ENCODE measurements at regions not wholly inside any gene's neighbourhood (a gene's known extent, or its start where the extent isn't known, plus 50 kb on each side); places are given as distances from the start of the nearest gene placed in this dataset.

DNA sequence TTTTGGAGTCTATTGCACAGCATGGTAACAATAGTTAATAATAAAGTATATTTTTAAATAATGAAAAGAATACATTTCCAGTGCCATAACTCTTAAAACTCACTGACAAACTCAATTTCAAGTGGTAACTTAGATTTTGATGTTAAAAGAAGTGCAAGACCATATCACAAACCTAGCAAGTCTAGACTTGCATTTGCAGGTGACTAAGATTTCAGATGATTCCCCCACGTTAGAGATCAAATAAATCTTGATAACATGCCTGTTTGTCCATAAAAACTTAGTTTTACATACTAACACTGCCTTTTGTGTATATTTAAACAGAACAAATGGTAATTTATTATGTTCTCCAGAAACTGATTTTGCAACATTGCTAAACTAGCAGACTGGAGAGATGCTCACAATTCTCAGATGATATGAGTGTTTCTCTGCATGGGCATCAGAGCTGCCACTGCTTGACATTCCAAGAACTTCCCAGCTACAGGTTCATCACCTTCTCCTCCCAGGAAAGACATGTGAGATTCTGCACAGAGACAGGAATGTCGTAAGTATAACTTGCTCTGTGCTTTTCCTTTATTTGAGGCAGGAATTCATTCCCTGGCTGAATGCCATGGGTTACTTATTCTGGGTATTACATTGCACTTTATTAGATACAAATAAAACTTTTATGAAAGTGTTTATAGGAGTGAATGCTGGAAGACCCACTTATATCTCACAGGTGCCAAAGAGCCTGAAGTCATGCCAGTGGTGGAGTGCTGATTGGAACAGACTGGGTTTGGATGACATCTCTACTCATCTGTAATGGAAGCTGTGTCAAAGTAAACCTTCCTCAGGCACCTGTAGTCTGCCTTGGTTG is 160.2 kb upstream of the FOXA2 start:
- DNase-seq, result no peak

DNA sequence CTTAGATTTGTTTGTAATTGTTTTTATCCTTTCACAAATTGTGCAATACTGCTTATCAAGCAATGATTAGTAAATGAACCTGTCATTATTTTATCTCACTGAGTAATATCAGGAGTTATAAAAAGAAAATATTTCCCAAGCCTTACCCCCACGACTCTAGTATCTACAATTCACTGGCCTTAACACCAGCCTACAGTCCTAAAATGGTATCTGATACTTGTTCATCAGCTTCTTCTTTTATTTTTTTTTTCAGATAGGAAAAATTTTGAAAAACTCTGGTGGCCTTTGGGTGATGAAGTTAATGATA is 160.8 kb upstream of the FOXA2 start:
- no peak for DNase-seq

DNA sequence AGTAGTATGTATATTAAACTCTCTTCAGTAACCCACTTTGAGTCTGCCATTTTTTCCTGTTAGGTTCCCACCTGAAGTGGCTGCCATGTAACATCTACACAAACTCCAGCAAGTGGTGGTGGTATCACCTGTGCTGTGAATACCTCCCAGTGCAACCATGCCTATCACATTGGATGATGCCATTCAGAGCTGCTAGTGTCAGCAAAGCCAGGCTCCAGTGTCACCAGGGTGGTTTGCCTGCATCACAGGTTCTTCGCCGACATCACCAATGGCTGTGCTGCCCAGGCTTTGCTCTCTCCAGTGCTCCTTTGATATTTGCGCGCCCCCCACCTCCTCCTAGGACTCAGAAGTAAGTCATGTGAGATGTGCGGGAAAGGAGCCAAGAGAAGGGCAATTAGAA is 162.6 kb upstream of the FOXA2 start:
- DNase-seq, result no peak

DNA sequence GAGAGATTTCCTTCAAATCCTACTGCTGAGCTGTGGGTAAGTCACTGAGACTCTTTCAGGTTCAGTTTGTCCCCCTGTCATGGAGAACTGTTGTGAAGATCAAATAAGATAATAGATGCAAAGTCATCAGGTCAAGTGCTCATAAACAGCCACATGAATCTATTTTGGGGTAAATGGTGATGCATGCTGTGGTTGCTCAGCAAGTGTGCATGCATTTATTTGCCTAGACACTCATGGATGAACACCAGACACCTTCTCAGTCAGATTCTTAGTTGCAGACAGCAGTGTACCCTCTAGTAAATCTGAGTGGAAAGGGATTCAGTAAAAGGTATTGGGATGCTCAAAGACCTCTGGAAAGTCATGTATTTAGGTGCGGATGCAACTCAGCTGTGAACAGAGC is 168.0 kb upstream of the FOXA2 start:
- DNase-seq, result no peak

DNA sequence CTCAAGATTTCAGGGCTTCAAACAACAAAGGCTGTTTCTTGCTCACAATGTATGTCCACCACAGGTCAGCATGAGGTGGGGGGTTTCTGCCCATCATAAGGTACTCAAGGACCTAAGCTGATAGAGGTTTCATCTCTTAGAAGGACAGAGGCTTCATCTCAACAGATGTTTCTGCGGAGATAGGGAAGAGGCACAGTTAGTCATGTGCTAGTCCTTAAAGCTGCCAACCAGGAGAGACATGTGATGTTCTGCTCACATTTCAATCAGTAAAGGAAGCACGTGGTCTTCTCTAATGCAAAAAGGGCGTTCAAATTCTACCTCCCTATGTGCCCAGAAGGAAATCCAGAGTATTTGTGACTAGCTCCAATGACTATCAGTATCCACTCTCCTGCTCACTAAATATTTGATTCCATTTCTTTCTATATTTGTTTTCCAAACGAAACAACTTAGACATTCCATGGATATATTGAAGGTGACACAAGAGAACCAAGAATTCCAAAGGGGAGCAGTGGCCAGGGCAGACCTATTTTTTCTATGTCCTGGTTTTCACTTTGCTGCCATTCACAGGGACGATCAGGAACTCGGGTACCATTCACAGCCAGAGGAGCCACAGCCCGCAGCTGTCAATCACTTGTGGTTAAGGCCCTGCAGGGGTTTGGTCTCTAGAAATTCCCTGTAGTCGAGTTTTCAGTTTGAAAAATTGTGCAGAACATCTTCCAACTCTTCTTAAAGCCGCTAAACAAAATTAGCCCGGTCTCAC is 173.2 kb upstream of the FOXA2 start:
- no peak for DNase-seq

DNA sequence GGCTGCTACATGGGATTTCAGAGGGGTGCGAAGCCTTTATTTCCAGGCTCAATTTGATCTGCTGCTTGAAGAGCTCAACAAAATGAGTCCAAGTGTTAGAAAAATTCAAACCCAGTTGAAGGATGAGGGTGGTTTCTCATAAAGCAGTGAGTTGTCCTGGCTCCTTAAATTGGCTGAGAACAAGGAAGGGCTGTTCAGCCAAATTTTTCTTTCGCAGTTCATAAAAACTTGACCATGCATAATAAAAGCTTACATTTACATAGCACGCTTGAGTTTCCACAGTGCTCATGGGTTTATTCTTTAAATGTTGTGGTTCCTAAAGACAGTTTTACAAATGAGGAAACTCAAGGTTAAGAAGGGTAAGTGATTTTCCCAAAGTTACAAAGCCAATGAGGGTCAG is 174.4 kb upstream of the FOXA2 start:
- no peak for DNase-seq

DNA sequence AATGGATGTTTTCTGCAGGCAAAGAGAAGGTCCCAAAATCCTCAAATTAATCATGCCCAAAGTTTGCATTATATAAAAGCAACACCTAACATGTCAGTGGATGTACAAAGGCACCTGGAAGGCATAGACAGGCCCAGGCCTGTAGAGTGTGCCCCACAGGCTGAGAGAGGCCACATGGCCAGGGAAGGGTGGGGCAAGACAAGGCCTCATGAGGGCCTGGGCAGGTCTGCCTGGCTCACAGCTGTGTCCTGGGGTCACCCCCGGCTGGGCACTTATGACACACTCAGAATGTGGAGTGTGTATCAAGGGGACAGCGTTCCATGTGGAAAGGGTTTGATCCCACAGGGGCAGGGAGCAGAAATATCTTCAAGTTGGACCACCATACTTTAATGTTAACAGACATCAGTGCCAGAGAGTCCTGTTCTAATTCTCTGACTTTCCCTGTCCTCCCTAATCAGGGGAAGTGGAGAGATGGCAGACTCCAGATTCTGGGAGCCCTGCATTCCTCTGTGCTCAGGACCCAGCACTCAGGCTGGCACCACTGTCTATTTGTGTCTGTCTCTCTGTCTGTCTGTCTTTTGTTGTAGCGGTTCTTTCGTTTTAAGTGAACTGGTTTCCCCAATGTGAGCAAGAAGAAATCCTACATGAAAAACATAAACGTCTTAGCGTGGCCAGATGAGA is 178.3 kb upstream of the FOXA2 start:
- no peak for DNase-seq

DNA sequence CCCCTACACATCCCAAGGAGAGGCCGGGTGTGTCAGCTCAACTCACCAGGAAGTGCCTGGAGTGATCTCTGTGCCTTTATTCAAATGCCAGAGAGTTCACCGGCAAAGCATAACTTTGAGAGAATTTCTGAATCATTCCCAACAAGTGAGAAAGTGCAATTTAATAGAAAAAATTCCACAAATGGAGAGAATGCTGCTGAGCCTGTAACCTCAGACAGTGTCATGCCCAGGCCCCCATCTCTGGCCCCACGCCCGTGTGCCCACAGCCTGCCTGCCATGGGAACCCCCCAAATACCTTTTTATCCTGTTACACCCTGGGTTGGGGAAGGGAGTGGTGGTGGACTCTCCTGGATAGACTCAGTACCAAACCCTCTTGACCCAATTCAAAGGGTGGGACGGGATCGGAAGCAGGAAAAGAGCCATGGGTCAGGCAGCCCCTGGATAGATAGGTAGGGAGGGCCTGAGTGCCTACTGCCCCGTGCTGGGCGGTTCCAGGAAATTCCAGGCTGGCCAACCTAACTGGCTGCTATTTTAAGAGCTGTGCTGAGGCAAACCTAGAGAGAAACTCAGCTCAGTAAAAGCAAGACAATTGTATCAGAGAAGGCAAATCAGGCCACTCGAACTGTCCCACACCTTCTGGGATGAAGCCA is 179.0 kb upstream of the FOXA2 start:
- no peak for DNase-seq

DNA sequence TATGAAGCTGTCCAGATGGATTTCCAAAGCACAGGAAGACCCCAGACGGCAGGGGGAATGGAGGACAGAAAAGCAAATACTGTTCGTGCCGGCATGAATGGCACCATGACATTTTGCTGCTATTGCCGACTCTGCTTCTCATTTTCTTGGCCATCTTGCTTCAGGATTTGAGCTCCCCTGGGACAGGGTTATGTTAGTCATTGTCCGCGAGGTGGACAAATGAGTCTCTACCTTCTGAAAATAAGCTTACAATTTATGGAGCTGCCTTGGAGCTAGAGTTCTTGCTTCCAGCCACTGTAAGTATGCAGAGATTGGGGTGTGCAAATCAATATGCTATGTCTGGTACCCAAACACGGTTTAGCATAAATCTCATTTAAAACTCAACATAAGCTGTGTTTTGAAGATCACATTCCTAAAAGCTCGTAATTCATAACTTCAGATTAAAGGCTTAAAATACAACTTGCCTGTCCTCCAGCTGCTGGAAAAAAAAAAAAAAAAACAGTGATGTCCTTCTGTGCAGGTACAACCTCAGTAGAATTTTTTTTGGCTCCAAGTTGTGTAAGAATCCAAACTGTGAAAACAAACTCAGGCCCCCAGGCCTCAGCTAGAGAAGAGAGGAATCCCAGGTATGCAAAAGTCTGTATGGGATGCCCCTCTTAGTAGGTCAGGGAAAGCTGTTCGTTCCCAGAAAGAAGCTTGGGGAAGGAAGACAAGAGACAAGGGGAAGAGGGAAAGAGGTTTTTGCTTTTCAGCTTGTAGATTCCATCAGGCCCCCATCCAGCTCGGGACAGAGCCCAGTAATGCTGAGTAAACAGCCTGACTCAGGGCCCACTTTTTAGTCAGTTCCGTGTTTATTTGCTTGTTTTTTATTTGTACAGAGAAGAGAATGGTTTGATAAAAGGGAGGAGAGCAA is 184.2 kb upstream of the FOXA2 start:
- no peak for DNase-seq

DNA sequence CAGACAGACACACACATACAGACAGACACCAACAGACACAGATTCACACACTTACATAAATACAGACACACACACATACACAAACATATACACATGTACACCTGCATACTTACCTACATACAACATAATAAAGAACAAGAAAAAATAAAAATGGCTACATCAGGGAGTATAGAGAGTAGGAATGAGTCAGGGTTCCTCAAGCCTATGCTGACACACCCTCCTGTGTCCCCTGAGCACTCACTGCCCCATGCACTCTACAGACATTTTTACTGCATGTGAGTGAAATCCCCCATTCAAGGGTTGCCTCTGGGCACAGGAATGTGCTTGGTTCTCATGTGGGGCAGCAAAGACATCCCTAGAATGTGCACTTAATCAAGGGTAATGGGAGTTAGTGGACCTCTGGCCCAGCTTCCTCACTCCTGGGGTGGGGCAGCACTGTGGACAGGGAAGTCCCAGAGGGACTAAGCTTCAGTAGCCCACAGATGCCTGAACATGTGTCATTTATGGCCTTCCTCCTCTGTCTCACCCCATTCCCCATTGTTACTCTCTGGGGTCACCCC is 185.9 kb upstream of the FOXA2 start:
- no peak for DNase-seq

DNA sequence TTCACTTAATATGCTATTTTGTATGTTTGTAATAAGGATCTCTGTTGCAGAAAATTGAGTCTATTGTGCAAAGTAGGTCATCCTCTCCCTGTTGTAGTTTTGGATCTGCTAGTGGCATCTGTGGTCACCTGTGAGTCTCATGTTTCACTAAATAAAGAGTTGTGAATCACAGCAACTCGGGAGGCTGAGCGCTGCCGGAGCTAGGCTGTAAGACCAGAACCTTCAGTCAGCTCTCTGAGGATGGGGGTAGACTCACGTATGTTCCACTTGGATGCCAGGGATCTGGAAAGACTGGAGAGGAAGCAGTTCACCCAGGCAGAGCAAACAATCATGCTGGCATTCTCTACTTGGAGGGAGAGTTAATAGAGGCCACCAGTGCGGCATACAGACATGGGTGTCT is 187.3 kb upstream of the FOXA2 start:
- DNase-seq, result no peak

DNA sequence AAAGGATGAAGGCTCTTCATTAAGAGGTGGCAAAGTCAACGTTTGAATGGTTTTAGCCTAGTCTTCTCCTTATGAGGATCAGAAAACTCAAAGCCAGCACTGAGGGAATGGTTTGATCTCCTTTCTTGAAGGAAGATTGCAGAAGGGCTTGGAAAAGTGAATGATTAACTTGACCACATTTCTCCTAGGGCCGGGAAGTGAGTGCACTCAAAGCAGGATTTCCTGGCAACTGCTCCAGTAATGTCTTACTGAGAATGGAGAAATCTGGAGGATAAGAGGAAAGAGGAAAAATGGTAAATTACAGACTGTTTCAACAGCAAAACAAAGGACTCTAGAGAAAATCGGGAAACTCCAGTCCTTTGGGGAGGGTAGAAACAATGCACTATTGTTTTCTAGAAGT is 189.0 kb upstream of the FOXA2 start:
- no peak for DNase-seq

DNA sequence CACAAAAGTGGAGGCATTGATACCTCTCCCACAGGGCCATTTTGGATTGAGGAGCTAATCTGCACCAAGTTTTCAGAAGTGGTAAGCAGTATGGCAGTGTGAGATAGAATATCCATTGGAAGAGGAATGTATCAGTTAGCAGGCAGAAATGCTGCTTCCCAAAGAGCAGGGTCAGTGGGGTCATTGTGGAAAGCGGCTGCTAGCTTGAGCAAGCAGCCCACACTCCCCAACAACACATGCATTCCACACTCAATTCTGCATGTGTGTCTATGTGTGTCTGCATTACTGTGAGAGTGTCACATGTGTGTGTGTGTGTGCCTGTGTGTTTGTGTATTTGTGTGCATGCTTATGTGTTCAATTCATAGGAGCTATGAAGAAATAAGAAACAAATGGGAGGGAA is 190.9 kb upstream of the FOXA2 start:
- DNase-seq, result no peak

DNA sequence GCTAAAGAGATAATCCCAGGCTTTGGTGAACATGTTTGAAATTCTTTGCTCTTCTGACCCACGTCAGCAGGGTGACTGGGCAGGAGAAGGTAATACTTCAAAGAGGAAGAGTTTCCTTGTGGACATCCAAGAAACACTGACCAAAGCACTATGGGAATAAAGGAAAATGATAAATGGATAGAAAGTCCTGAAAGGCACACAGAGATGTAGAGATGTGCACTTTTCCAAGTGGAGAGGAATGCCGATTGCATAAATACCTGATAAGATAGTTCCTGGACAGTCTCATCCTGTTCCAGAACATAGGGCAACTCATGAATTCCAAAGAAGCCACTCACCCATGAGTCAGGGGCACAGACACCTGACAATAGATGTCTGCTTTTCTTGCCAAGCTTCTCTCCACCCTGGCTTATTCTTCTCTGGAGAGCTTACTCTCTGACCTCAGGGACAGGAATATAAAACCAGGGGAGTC is 191.3 kb upstream of the FOXA2 start:
- DNase-seq, result no peak

DNA sequence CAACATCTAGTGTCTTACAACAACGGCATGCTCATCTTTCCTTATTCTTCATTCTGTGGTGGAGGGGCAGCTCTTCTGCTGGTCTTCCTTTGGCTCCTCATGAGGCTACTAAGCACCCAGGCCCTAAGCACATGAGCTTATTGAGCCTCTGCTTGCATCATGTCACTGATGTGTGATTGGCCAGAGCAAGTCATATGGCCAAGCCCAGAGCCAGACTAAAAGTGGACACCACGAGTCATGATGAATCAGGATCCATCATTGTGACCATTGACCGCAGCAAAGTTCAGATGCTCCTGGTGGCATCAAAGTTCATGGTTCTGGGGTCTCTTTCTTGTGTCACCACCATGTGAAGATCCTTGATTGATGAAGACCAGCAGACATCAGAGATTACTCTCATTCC is 192.0 kb upstream of the FOXA2 start:
- DNase-seq, result no peak

DNA sequence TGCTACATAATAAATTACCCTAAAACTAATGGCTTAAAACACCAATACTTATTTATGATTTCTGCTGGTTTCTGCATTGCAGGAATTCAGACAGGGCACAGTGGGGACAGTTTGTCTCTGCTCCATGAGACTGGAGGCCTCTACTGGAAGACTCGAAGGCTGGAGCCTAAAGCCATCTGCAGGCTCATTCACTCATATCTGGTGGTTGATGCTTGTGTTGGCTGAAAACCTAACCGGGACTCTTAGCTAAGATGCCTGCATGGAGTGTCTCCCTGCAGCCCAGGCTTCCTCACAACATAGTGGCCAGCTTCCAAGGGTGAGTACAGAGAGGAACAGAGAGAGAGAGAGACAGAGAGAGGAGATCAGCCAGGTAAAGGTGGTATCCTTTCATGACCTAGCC is 195.5 kb upstream of the FOXA2 start:
- no peak for DNase-seq

DNA sequence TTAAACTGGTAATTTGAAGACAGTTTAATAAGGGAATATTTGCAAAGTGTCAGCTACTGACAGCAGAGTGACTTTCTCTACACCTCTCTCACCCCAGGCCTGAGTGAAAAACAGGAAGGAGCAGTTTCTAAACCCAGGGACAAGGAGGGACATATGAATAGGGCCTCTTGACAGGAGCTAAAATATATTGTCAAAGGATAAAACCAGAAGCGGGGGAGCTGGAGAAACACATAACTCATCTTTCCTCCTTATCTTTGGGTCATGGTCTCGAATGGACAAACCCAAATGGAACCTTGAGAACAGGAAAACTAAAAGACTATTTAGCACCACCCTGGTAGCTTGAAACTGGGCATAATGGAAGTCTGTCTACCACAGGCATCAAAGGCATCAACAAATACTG is 197.5 kb upstream of the FOXA2 start:
- DNase-seq, result no peak

DNA sequence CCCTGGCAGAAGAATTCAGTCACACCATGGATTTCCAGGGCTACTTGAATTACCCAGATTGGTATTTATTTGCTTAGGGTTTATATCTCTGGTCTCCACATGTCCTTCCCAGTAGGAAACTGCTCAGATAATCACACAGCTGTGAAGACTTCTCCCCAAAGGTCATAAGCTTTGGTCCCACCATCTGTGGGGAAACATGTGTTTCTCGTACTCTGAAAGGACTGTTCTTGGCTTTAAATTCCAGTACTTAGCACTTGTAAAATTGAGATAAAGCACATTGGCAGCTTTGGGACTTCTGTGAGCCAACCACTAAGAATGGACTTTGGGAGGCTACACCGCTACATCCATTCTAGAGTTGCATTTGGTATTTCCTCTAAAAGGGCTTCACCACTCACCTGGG is 205.3 kb upstream of the FOXA2 start:
- DNase-seq, result no peak

DNA sequence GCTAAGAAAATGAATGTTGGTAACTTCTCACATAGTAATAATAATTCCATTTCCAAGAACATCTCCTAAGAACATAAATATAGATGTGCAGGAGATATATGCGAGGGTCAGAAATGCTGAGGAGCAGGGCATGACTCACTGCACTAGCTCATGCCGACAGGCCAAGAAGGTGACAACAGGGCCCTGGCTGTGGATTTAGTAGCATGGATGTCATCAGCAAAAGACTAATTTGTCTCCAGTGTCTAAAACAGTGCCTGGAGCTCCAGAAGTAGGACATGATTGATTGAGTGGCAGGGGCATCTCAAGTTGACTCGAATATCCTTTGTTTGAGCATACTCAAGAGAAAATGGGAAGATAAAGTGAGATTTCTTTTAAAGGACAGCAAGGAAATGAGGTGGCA is 207.0 kb upstream of the FOXA2 start:
- no peak for DNase-seq

DNA sequence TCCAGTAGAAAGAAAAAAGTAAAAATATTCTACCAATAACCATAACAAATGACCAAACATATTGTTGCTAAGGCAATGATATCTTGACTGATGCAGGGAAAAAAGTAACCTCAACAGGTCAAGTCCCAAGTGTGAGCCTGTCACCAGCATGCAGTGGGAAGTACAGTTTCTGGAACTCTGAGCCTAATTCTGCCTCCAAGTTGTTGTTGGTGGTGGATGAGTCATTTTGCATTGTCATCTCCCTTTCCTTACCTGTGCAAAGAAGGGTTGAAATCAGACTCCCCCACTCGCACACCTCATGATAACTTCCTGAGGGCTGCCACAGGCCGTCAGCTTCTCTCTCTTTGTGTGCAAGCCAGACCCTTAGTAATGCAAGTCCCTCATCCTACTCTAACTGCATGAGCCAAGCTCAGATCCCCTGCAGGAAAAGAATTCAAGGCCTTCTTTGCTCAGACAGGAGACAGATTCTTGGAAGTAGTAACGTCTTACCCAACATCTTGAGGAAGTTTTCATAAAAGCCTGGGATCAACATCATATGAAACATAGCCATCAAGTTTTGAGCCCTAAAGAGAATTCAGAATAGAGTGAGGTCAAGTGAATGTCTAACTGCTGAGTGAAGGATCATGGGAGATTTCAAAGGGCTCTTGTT is 207.6 kb upstream of the FOXA2 start:
- DNase-seq, result no peak

DNA sequence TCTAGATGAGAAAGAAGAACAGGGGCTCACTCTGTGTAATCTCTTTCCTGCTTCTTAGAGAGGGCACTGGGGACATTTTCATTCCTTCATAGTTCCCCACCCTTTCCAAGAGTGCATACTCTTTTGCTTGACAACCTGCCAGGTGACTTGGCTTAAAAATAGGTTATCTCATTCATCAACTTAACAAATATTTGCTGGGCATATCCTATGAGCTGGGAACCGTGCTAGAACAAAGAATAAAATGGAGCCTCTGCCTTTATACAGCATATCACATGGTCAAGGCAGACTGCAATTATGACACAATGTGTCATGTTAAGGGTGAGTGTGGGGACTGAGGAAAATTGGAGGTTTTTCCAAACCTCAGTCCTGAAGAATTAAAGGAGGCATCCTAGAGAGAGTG is 209.8 kb upstream of the FOXA2 start:
- DNase-seq, result no peak

DNA sequence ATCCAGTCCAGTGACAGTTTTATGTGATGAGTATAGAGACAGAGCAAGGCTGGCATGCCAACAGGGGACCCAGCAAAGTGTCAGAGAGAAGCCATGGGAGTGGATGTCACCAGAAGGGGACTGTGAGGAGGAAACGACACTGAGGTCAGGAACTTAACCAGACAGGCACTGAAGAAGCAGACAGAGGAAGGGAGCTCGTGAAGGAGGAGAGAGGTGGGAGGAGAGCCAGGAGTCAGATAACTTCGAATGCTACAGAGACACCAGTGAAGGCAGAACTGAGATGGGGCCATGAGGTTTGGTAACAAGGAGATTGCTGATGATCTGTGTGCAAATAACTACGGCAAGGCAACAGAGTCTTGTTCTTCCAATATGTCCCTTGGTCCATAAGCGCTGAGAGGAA is 211.1 kb upstream of the FOXA2 start:
- DNase-seq, result no peak

Data from DMS153 (cell line).